HCT116 (cell line): ENCODE measurements at regions not wholly inside any gene's neighbourhood (a gene's known extent, or its start where the extent isn't known, plus 50 kb on each side); places are given as distances from the start of the nearest gene placed in this dataset.

Source experiments
- ATAC-seq: fragments of 200-7000 bp; cut with Tn5 transposase; 2 replicates; pipeline ENCODE4 v1.9.1; 2020; ENCODE audit warnings: mild to moderate bottlenecking, moderate library complexity
- BruUV-seq: library from RNA; stranded (reverse); fragments of 400-500 nt; replicated peaks from 2 replicates; lab custom pipeline; 2021; lab: Mats Ljungman, UMichigan
- CTCF ChIA-PET: fragments of 300-600 bp; sonication (Branson Sonifier 250); formaldehyde crosslinking; loops from one replicate; lab custom pipeline; 2021; ENCODE audit warnings: antibody characterized with exemption; lab: Charles Lee
- POLR2A ChIA-PET: fragments of 300-600, 350-600 bp; sonication (Branson Sonifier 250); formaldehyde crosslinking; loops from one replicate; lab custom pipeline; 2021; ENCODE audit warnings: antibody characterized with exemption; lab: Charles Lee
- RAD21 ChIA-PET, 2 experiments: fragments of 300-600 bp; sonication (Branson Sonifier 250); formaldehyde crosslinking; loops; one replicate each; lab custom pipeline; 2023; ENCODE audit warnings: low total read pairs in 2 of 2; ENCODE audit not compliant: uncharacterized antibody in 2 of 2, unreplicated experiment in 2 of 2, low non-redundant PET in 1 of 2; lab: Charles Lee
- DNase-seq: peaks from one replicate; pipeline ENCODE4 v3.0.0-alpha.2; 2010; ENCODE audit warnings: low read depth, low spot score
- H2AFZ ChIP-seq: fragments of 200-600 bp; shearing (Covaris generic), sonication (generic); 2 replicates; pipeline ENCODE4 v1.6.1; 2017; ENCODE audit warnings: low read depth, mixed run types, mixed read lengths, antibody characterized with exemption, low read length; ENCODE audit not compliant: poor library complexity, severe bottlenecking
- H3K27ac ChIP-seq: 2 replicates; pipeline ENCODE4 v1.5.1; 2012; ENCODE audit warnings: low read depth, low read length
- H3K27me3 ChIP-seq: fragments of 200-600 bp; sonication (generic); 2 replicates; pipeline ENCODE4 v1.6.1; 2016; ENCODE audit warnings: mixed run types, low read length, mixed read lengths; ENCODE audit not compliant: insufficient read depth
- H3K36me3 ChIP-seq, 2 experiments: fragments of 200-500 bp in 1 of 2; fragments of 200-600 bp in 1 of 2; sonication (Bioruptor generic) in 1 of 2; sonication (generic) in 1 of 2; 2 replicates each; pipeline versions ENCODE4 v1.5.1 to v1.6.1; 2014 to 2016; ENCODE audit warnings: low read length in 2 of 2, inconsistent platforms in 1 of 2, mixed read lengths in 1 of 2, mixed run types in 1 of 2; ENCODE audit not compliant: insufficient read depth in 2 of 2, control insufficient read depth in 1 of 2
- H3K4me1 ChIP-seq, 2 experiments: fragments of 200-600 bp in 1 of 2; sonication (generic) in 1 of 2; 2 replicates each; pipeline versions ENCODE4 v1.5.1 to v1.6.1; 2012 to 2017; ENCODE audit warnings: low read length in 2 of 2, inconsistent platforms in 1 of 2, mild to moderate bottlenecking in 1 of 2, mixed read lengths in 1 of 2, mixed run types in 1 of 2, moderate library complexity in 1 of 2; ENCODE audit not compliant: insufficient read depth in 2 of 2, control insufficient read depth in 1 of 2
- H3K4me2 ChIP-seq: fragments of 200-600 bp; sonication (generic); 2 replicates; pipeline ENCODE4 v1.6.1; 2017; ENCODE audit warnings: mixed run types, low read length, mixed read lengths
- H3K4me3 ChIP-seq, 2 experiments: fragments of 200-600 bp in 1 of 2; sonication (generic) in 1 of 2; replicated peaks in 1 of 2; 2 replicates each; pipeline ENCODE4 v1.5.1; 2011 to 2016; ENCODE audit warnings: low read length in 2 of 2, control low read depth in 1 of 2, low read depth in 1 of 2, mild to moderate bottlenecking in 1 of 2, mixed read lengths in 1 of 2, mixed run types in 1 of 2
- H3K79me2 ChIP-seq: fragments of 200-600 bp; sonication (generic); 2 replicates; pipeline ENCODE4 v1.6.1; 2017; ENCODE audit warnings: mild to moderate bottlenecking, mixed run types, low read length, moderate library complexity, mixed read lengths; ENCODE audit not compliant: insufficient read depth
- H3K9ac ChIP-seq: fragments of 200-600 bp; sonication (generic); 2 replicates; pipeline ENCODE4 v1.6.1; 2016; ENCODE audit warnings: low read length, mixed read lengths
- H3K9me2 ChIP-seq: fragments of 200-600 bp; sonication (generic), shearing (Covaris generic); 2 replicates; pipeline ENCODE4 v1.6.1; 2017; ENCODE audit warnings: mixed run types, mild to moderate bottlenecking, moderate library complexity; ENCODE audit not compliant: insufficient read depth
- H3K9me3 ChIP-seq, 2 experiments: fragments of 200-500 bp in 1 of 2; fragments of 200-600 bp in 1 of 2; sonication (Bioruptor generic) in 1 of 2; sonication (generic) in 1 of 2; 2 replicates each; pipeline ENCODE4 v1.6.1; 2014 to 2017; ENCODE audit warnings: low read length in 2 of 2, mixed read lengths in 2 of 2, inconsistent platforms in 1 of 2, low read depth in 1 of 2, mild to moderate bottlenecking in 1 of 2, mixed run types in 1 of 2, moderate library complexity in 1 of 2; ENCODE audit not compliant: control insufficient read depth in 1 of 2, insufficient read depth in 1 of 2
- H4K20me1 ChIP-seq: fragments of 200-600 bp; sonication (generic), shearing (Covaris generic); 2 replicates; pipeline ENCODE4 v1.6.1; 2017; ENCODE audit warnings: mixed run types, mild to moderate bottlenecking, moderate library complexity; ENCODE audit not compliant: insufficient read depth
- ATF3 ChIP-seq: IDR thresholded peaks from 2 replicates; pipeline ENCODE4 v1.6.1; 2012
- CBX3 ChIP-seq: IDR thresholded peaks from 2 replicates; pipeline ENCODE4 v1.6.1; 2012; ENCODE audit warnings: low read depth
- EGR1 ChIP-seq: IDR thresholded peaks from 2 replicates; pipeline ENCODE4 v1.6.1; 2012; ENCODE audit warnings: low read depth
- ELF1 ChIP-seq: IDR thresholded peaks from 2 replicates; pipeline ENCODE4 v1.6.1; 2012; ENCODE audit warnings: low read depth, borderline replicate concordance
- EZH2phosphoT487 ChIP-seq: fragments of 200-600 bp; IDR thresholded peaks from 2 replicates; pipeline ENCODE4 v1.6.1; 2018; ENCODE audit warnings: antibody characterized with exemption, borderline replicate concordance
- FOSL1 ChIP-seq: IDR thresholded peaks from 2 replicates; pipeline ENCODE4 v1.6.1; 2012; ENCODE audit warnings: low read depth
- JUND ChIP-seq: IDR thresholded peaks from 2 replicates; pipeline ENCODE4 v1.6.1; 2012
- MAX ChIP-seq: IDR thresholded peaks from 2 replicates; pipeline ENCODE4 v1.6.1; 2012
- POLR2A ChIP-seq: IDR thresholded peaks from 2 replicates; pipeline ENCODE4 v1.7.0; 2011; ENCODE audit warnings: borderline replicate concordance; ENCODE audit not compliant: insufficient read depth, insufficient read length; ENCODE audit errors: extremely low read depth
- POLR2AphosphoS5 ChIP-seq: IDR thresholded peaks from 2 replicates; pipeline ENCODE4 v1.6.1; 2011; ENCODE audit warnings: mild to moderate bottlenecking, low read depth, low read length, moderate library complexity
- REST ChIP-seq: IDR thresholded peaks from 2 replicates; pipeline ENCODE4 v1.6.1; 2012; ENCODE audit warnings: low read depth
- SIN3A ChIP-seq: IDR thresholded peaks from 2 replicates; pipeline ENCODE4 v1.6.1; 2012; ENCODE audit warnings: low read depth
- SP1 ChIP-seq: IDR thresholded peaks from 2 replicates; pipeline ENCODE4 v1.6.1; 2012; ENCODE audit warnings: low read depth
- SRF ChIP-seq: IDR thresholded peaks from 2 replicates; pipeline ENCODE4 v1.6.1; 2012; ENCODE audit warnings: low read depth
- TCF7L2 ChIP-seq: IDR thresholded peaks from 2 replicates; pipeline ENCODE4 v1.7.0; 2011; ENCODE audit warnings: borderline replicate concordance, inconsistent platforms; ENCODE audit not compliant: insufficient read depth, insufficient read length; ENCODE audit errors: extremely low read depth
- ZFX ChIP-seq: fragments of 450-650 bp; IDR thresholded peaks from 2 replicates; pipeline ENCODE4 v1.6.1; 2017
- intact Hi-C: fragments of 100-400 bp; cut with micrococcal nuclease; formaldehyde crosslinking; loops from 2 replicates; pipeline ENCODE4 v1.10.0; 2022

GRCh38 chr10:62657244-62657835 is 147.2 kb upstream of the ADO start:
- H3K4me2 ChIP-seq: no peak overlapping the region
- CTCF ChIA-PET: no interaction called here
- no peaks in the 10 kb centered on the region for H3K27me3 ChIP-seq
- H3K4me1 ChIP-seq: no peaks in the 10 kb centered on the region
- RAD21 ChIA-PET: interaction anchor here in 1 of 2 experiments (0.5 kb wide), 1 partner anchor 161 kb away, joined by 3 read pairs; no protein-coding TSS in a partner anchor
- no peaks in the 10 kb centered on the region for H3K9me2 ChIP-seq
- H3K9me3 ChIP-seq: no peaks in the 10 kb centered on the region
- TF ChIP-seq ATF3 (no peak), CBX3 (no peak), SP1 (no peak), ELF1 (no peak), SIN3A (no peak), JUND (no peak), EZH2phosphoT487 (no peak), TCF7L2 (no peak)
- ATAC-seq (no peak), DNase-seq (no peak)
- POLR2A ChIA-PET: no interaction called here
- no peaks in the 10 kb centered on the region for H4K20me1 ChIP-seq
- no peak overlapping the region for H2AFZ ChIP-seq
- no TSS peak for BruUV-seq
- no peak overlapping the region for H3K9ac ChIP-seq
- H3K36me3 ChIP-seq: no peaks in the 10 kb centered on the region
- no peak overlapping the region for H3K27ac ChIP-seq
- no peak overlapping the region for H3K4me3 ChIP-seq
- intact Hi-C loops: no loop called here
- H3K79me2 ChIP-seq: no peaks in the 10 kb centered on the region

- H3K9me3 ChIP-seq: no peaks in the 10 kb centered on the region
- no peaks in the 10 kb centered on the region for H3K79me2 ChIP-seq
- no peak for TF ChIP-seq REST
- TF ChIP-seq MAX: no peak
- no peak for TF ChIP-seq EGR1
- no peak for TF ChIP-seq EZH2phosphoT487
- no peak for TF ChIP-seq POLR2AphosphoS5
- TF ChIP-seq POLR2A: no peak
- TF ChIP-seq ZFX: no peak
- no peak for TF ChIP-seq SP1
- TF ChIP-seq FOSL1: no peak
- TF ChIP-seq CBX3: no peak
- TF ChIP-seq SRF: no peak
- TF ChIP-seq TCF7L2: no peak
- TF ChIP-seq, all 23 proteins: peak for 0
- no peak overlapping the region for H3K4me3 ChIP-seq
- intact Hi-C loops: no loop called here
- CTCF ChIA-PET: no interaction called here
- no peaks in the 10 kb centered on the region for H3K27me3 ChIP-seq
- H3K4me2 ChIP-seq: no peak overlapping the region
- no TSS peak for BruUV-seq
- POLR2A ChIA-PET: no interaction called here
- H3K36me3 ChIP-seq: no peaks in the 10 kb centered on the region
- DNase-seq: no peak
- H3K4me1 ChIP-seq: no peaks in the 10 kb centered on the region
- no peaks in the 10 kb centered on the region for H3K9me2 ChIP-seq
- no peak overlapping the region for H3K9ac ChIP-seq
- no peaks in the 10 kb centered on the region for H4K20me1 ChIP-seq
- RAD21 ChIA-PET: no interaction called here
- H2AFZ ChIP-seq: no peak overlapping the region
- no peak for ATAC-seq
- H3K27ac ChIP-seq: no peak overlapping the region
Measured at GRCh38 chr10:62658516-62658915, 146.0 kb upstream of the ADO start.
